Heart right ventricle (tissue), 16 donors: ENCODE measurements at regions not wholly inside any gene's neighbourhood (a gene's known extent, or its start where the extent isn't known, plus 50 kb on each side); places are given as distances from the start of the nearest gene placed in this dataset.

ENCODE experiments used
- ATAC-seq, 8 donors: fragments of 200-7000 bp; cut with Tn5 transposase; one replicate each; pipeline ENCODE4 v1.9.1; 2020; ENCODE audit warnings: mild to moderate bottlenecking in 8 of 8, moderate library complexity in 8 of 8, moderate number of reproducible peaks in 1 of 8
- DNase-seq, 2 donors: peaks; one replicate each; pipeline ENCODE4 v3.0.0-alpha.2; 2020
- H3K27ac ChIP-seq, 10 donors: fragments of 200-600 bp; sonication (generic) in 2 of 10; one replicate each; pipeline versions ENCODE4 v1.5.0 to v1.8.0; 2020 to 2022; ENCODE audit warnings: mild to moderate bottlenecking in 3 of 10
- H3K27me3 ChIP-seq, 7 donors: fragments of 200-600 bp; one replicate each; pipeline ENCODE4 v1.8.0; 2021 to 2022; ENCODE audit warnings: mild to moderate bottlenecking in 2 of 7
- H3K36me3 ChIP-seq, 9 donors: fragments of 200-600 bp; sonication (generic) in 1 of 9; one replicate each; pipeline versions ENCODE4 v1.5.0 to v1.8.0; 2020 to 2022; ENCODE audit warnings: mild to moderate bottlenecking in 2 of 9
- H3K4me1 ChIP-seq, 9 donors: fragments of 200-600 bp; sonication (generic) in 1 of 9; one replicate each; pipeline versions ENCODE4 v1.5.0 to v1.8.0; 2020 to 2022; ENCODE audit warnings: mild to moderate bottlenecking in 4 of 9
- H3K4me3 ChIP-seq, 10 donors: fragments of 200-600 bp; sonication (generic) in 2 of 10; one replicate each; pipeline versions ENCODE4 v1.5.0 to v1.8.0; 2020 to 2022; ENCODE audit warnings: mild to moderate bottlenecking in 7 of 10, moderate library complexity in 2 of 10
- H3K9me3 ChIP-seq, 11 donors: fragments of 200-600 bp in 10 of 11; sonication (generic) in 2 of 11; one replicate each; pipeline versions ENCODE4 v1.5.0 to v1.8.0; 2013 to 2022; ENCODE audit warnings: mild to moderate bottlenecking in 2 of 11, control low read depth in 1 of 11, moderate library complexity in 1 of 11
- CTCF ChIP-seq, 9 donors: fragments of 200-600 bp; sonication (generic) in 2 of 9; IDR thresholded peaks; one replicate each; pipeline versions ENCODE4 v1.5.0 to v1.8.0; 2021 to 2022; ENCODE audit warnings: antibody characterized with exemption in 9 of 9, mild to moderate bottlenecking in 5 of 9, moderate library complexity in 1 of 9
- WGBS, 2 donors: extraction: QIAGEN DNeasy Blood & Tissue Kit; methylation state at CpG; one replicate each; pipeline ENCODE4 v1.1.7; 2013; ENCODE audit warnings: inconsistent platforms in 1 of 2; 5-methylcytosine and 5-hydroxymethylcytosine counted together
- intact Hi-C, 10 donors: fragments of 100-400 bp; cut with DNase I; formaldehyde crosslinking; loops; one replicate each; pipeline versions ENCODE4 v1.11.1 to v1.14.2; 2022
- donor health status: Arrhythmogenic right ventricular cardiomyopathy.
- donor health status: ischemic (EF 13 %, LVEDD 7.1; RV severe dilation, severe dysfunction).
- donor health status: healthy with polysubstance abuse.
- donor health status: DM: no; HTN: yes; CAD: no.
- donor health status: DM: no; HTN: no; CAD: no.
- donor health status: ischemic (EF 25% LVEDD 6.9; RV normal size, moderate dysfunction).
- donor health status: ischemic (EF 25% LVEDD 5.7; RV mildly dilated, moderate dysfunction).
- donor health status: healthy.
- donor health status: DM: yes; HTN: yes; CAD: no.
- donor health status: Ischemic cardiomyopathy.
- donor health status: ischemic (EF 35%, LVEDD 5.7; RV mildly dilated, moderate dysfunction).
- donor health status: nonischemic (EF 11% LVEDD 7.7; RV severe dilation, severe dysfunction).
- donor health status: DM: yes; HTN: yes; CAD: no.
- donor health status: PGD.
- donor health status: ischemic (EF 29% LVEDD 5.4; RV normal size, mild dysfunction).
- donor health status: nonischemic (EF 23%, LVEDD 6.1; RV moderate dilation, normal function).

GRCh38 chr10:123565691-123566660 lies 100.2 kb upstream of the GPR26 start:
- Histone ChIP-seq H3K4me1 (no peaks in the 10 kb centered on the region), H3K27me3 (peaks cover 0 to 71% (median 30%) of the 10 kb centered on the region in 7 donors), H3K9me3 (no peaks in the 10 kb centered on the region), H3K36me3 (no peaks in the 10 kb centered on the region), H3K4me3 (no peak overlapping the region), H3K27ac (no peak overlapping the region)
- 78 to 80% methylated on average over 14 of the region's 14 CpGs for WGBS, 2 donors
- TF ChIP-seq CTCF (IDR thresholded peaks at IDR 0.05), result no peak
- DNase-seq (no peak), ATAC-seq (no peak)
- intact Hi-C loops, result loop anchor here in 1 of 10 donors (10.0 kb wide), 1 partner anchor 921 kb away; no protein-coding TSS in a partner anchor

GRCh38 chr10:123567984-123568739 lies 98.0 kb upstream of the GPR26 start:
- TF ChIP-seq CTCF (IDR thresholded peaks at IDR 0.05), result no peak
- Histone ChIP-seq H3K27me3 (peaks cover 0 to 75% (median 46%) of the 10 kb centered on the region in 7 donors), H3K4me3 (no peak overlapping the region), H3K4me1 (no peaks in the 10 kb centered on the region), H3K36me3 (no peaks in the 10 kb centered on the region), H3K9me3 (no peaks in the 10 kb centered on the region), H3K27ac (no peak overlapping the region)
- DNase-seq (no peak), ATAC-seq (no peak)
- WGBS, 2 donors, result 86 to 87% methylated on average over 21 of the region's 21 CpGs
- intact Hi-C loops, result loop anchor here in 1 of 10 donors (10.0 kb wide), 1 partner anchor 923 kb away; no protein-coding TSS in a partner anchor

GRCh38 chr10:123568751-123569150 lies 97.4 kb upstream of the GPR26 start:
- no peaks in the 10 kb centered on the region for H3K9me3 ChIP-seq
- intact Hi-C loops, result loop anchor here in 1 of 10 donors (10.0 kb wide), 1 partner anchor 924 kb away; no protein-coding TSS in a partner anchor
- no peak overlapping the region for H3K27ac ChIP-seq
- ATAC-seq (no peak), DNase-seq (no peak)
- no peak overlapping the region for H3K4me3 ChIP-seq
- no peaks in the 10 kb centered on the region for H3K4me1 ChIP-seq
- WGBS, 2 donors, result 77 to 78% methylated on average over 6 of the region's 6 CpGs
- no peak for TF ChIP-seq CTCF (IDR thresholded peaks at IDR 0.05)
- H3K27me3 ChIP-seq, result peaks cover 0 to 79% (median 51%) of the 10 kb centered on the region in 7 donors
- no peaks in the 10 kb centered on the region for H3K36me3 ChIP-seq

GRCh38 chr10:123569436-123570035 lies 96.6 kb upstream of the GPR26 start:
- intact Hi-C loops, result loop anchor here in 1 of 10 donors (10.0 kb wide), 1 partner anchor 925 kb away; no protein-coding TSS in a partner anchor
- H3K9me3 ChIP-seq, result no peaks in the 10 kb centered on the region
- H3K4me3 ChIP-seq, result no peak overlapping the region
- DNase-seq (no peak), ATAC-seq (no peak)
- H3K27me3 ChIP-seq, result peaks cover 0 to 82% (median 59%) of the 10 kb centered on the region in 7 donors
- H3K27ac ChIP-seq, result no peak overlapping the region
- H3K4me1 ChIP-seq, result no peaks in the 10 kb centered on the region
- no peak for TF ChIP-seq CTCF (IDR thresholded peaks at IDR 0.05)
- WGBS, 2 donors, result 68 to 73% methylated on average over 7 of the region's 7 CpGs
- H3K36me3 ChIP-seq, result no peaks in the 10 kb centered on the region
